MCF 10A (cell line): ENCODE measurements at regions not wholly inside any gene's neighbourhood (a gene's known extent, or its start where the extent isn't known, plus 50 kb on each side); places are given as distances from the start of the nearest gene placed in this dataset.

Experiments
- BruUV-seq: library from RNA; stranded (reverse); fragments of 400-500 nt; replicated peaks from 2 replicates; lab custom pipeline; 2021; lab: Mats Ljungman, UMichigan
- CTCF ChIA-PET: fragments of 300-600 bp; sonication (Branson Sonifier 250); formaldehyde crosslinking; extraction: SDS; loops from one replicate; lab custom pipeline; 2021; ENCODE audit warnings: antibody characterized with exemption, inconsistent platforms; lab: Yijun Ruan, JAX
- POLR2A ChIA-PET: fragments of 300-600, 350-650 bp; sonication (Branson Sonifier 250); formaldehyde crosslinking; extraction: SDS; loops from one replicate; lab custom pipeline; 2020; ENCODE audit warnings: antibody characterized with exemption, inconsistent platforms; lab: Yijun Ruan, JAX
- DNase-seq: peaks from one replicate; pipeline ENCODE4 v3.0.0-alpha.2; 2018; ENCODE audit not compliant: unreplicated experiment
- H3K27ac Mint-ChIP-seq: one replicate; pipeline ENCODE4 v1.8.0; 2022; ENCODE audit warnings: mild to moderate bottlenecking, low read depth, mixed read lengths; ENCODE audit not compliant: unreplicated experiment
- H3K27me3 Mint-ChIP-seq: one replicate; pipeline ENCODE4 v1.8.0; 2022; ENCODE audit warnings: mixed read lengths; ENCODE audit not compliant: insufficient read depth, unreplicated experiment
- H3K36me3 Mint-ChIP-seq: one replicate; pipeline ENCODE4 v1.8.0; 2022; ENCODE audit warnings: mild to moderate bottlenecking, moderate library complexity, mixed read lengths; ENCODE audit not compliant: insufficient read depth, unreplicated experiment
- H3K4me1 Mint-ChIP-seq: one replicate; pipeline ENCODE4 v1.8.0; 2022; ENCODE audit warnings: mixed read lengths; ENCODE audit not compliant: insufficient read depth, unreplicated experiment
- H3K4me3 Mint-ChIP-seq: one replicate; pipeline ENCODE4 v1.8.0; 2022; ENCODE audit warnings: mild to moderate bottlenecking, moderate library complexity, mixed read lengths; ENCODE audit not compliant: unreplicated experiment
- H3K9me3 Mint-ChIP-seq: one replicate; pipeline ENCODE4 v1.8.0; 2022; ENCODE audit warnings: mixed read lengths; ENCODE audit not compliant: unreplicated experiment
- CTCF ChIP-seq: fragments of 200-600 bp; IDR thresholded peaks from one replicate; pipeline ENCODE4 v1.8.0; 2022; ENCODE audit warnings: antibody characterized with exemption, mild to moderate bottlenecking; ENCODE audit not compliant: unreplicated experiment
- intact Hi-C: fragments of 100-400 bp; cut with micrococcal nuclease; formaldehyde crosslinking; loops from 2 replicates; pipeline ENCODE4 v1.14.1; 2022

- Mint-ChIP-seq H3K27me3 (no peaks in the 10 kb centered on the region), H3K9me3 (no peaks in the 10 kb centered on the region), H3K36me3 (no peaks in the 10 kb centered on the region), H3K27ac (no peak overlapping the region), H3K4me3 (no peak overlapping the region), H3K4me1 (peaks cover 35% of the 10 kb centered on the region)
- ChIA-PET POLR2A (no interaction called here), CTCF (interaction anchor here (0.6 to 0.8 kb wide), 3 partner anchors 336 to 399 kb away, joined by 3 read pairs; no protein-coding TSS in a partner anchor)
- no peak for TF ChIP-seq CTCF
- intact Hi-C loops: no loop called here
- DNase-seq: peak; percentile 66
- BruUV-seq: no TSS peak
Measured at GRCh38 chr16:49022351-49022963, 259.2 kb downstream of the CBLN1 start.

GRCh38 chr16:49021136-49021535 lies 260.5 kb downstream of the CBLN1 start:
- ChIA-PET POLR2A (interaction anchor here (0.6 kb wide), 2 partner anchors 22 to 41 kb away, joined by 3 read pairs; no protein-coding TSS in a partner anchor), CTCF (interaction anchor here (0.7 kb wide), 1 partner anchor 20 kb away, joined by 3 read pairs; no protein-coding TSS in a partner anchor)
- Mint-ChIP-seq H3K27me3 (no peaks in the 10 kb centered on the region), H3K4me3 (peak overlapping the region; percentile 37), H3K27ac (no peak overlapping the region), H3K4me1 (peaks cover 35% of the 10 kb centered on the region), H3K9me3 (no peaks in the 10 kb centered on the region), H3K36me3 (no peaks in the 10 kb centered on the region)
- intact Hi-C loops: no loop called here
- peak; percentile 65 for DNase-seq
- TF ChIP-seq CTCF: no peak
- no TSS peak for BruUV-seq

- BruUV-seq: no TSS peak
- no peaks in the 10 kb centered on the region for H3K9me3 Mint-ChIP-seq
- no peaks in the 10 kb centered on the region for H3K27me3 Mint-ChIP-seq
- intact Hi-C loops: no loop called here
- H3K4me1 Mint-ChIP-seq: peaks cover 35% of the 10 kb centered on the region
- no peak overlapping the region for H3K27ac Mint-ChIP-seq
- no peak overlapping the region for H3K4me3 Mint-ChIP-seq
- ChIA-PET CTCF (no interaction called here), POLR2A (interaction anchor here (0.6 kb wide), 1 partner anchor 41 kb away, joined by 3 read pairs; no protein-coding TSS in a partner anchor)
- TF ChIP-seq CTCF: no peak
- no peak for DNase-seq
- H3K36me3 Mint-ChIP-seq: no peaks in the 10 kb centered on the region
Measured at GRCh38 chr16:49020436-49020835, 261.2 kb downstream of the CBLN1 start.

GRCh38 chr16:49019831-49020230 lies 261.8 kb downstream of the CBLN1 start:
- no peak overlapping the region for H3K4me3 Mint-ChIP-seq
- no peak for DNase-seq
- CTCF ChIA-PET: no interaction called here
- H3K36me3 Mint-ChIP-seq: no peaks in the 10 kb centered on the region
- TF ChIP-seq CTCF: no peak
- intact Hi-C loops: no loop called here
- no TSS peak for BruUV-seq
- no peaks in the 10 kb centered on the region for H3K9me3 Mint-ChIP-seq
- H3K4me1 Mint-ChIP-seq: peaks cover 35% of the 10 kb centered on the region
- POLR2A ChIA-PET: no interaction called here
- H3K27ac Mint-ChIP-seq: no peak overlapping the region
- H3K27me3 Mint-ChIP-seq: peaks cover 5% of the 10 kb centered on the region
